Right lobe of liver (tissue), 6 donors: ENCODE measurements at regions not wholly inside any gene's neighbourhood (a gene's known extent, or its start where the extent isn't known, plus 50 kb on each side); places are given as distances from the start of the nearest gene placed in this dataset.
"Not testable (repeated sequence)": the region's sequence is repeated elsewhere in the genome, so short reads cannot be mapped to it uniquely, and the experiment has no call there.

Experiments
- ATAC-seq, 4 donors: fragments of 200-7000 bp; cut with Tn5 transposase; one replicate each; pipeline ENCODE4 v1.9.1; 2020; ENCODE audit warnings: mild to moderate bottlenecking in 4 of 4, moderate library complexity in 4 of 4
- DNase-seq, 3 donors: peaks; one replicate each; pipeline ENCODE4 v3.0.0-alpha.2; 2020
- H3K27ac ChIP-seq, 3 donors: fragments of 200-600 bp; one replicate each; pipeline ENCODE4 v1.8.0; 2022
- H3K27me3 ChIP-seq, 2 donors: fragments of 200-600 bp; one replicate each; pipeline ENCODE4 v1.8.0; 2022
- H3K36me3 ChIP-seq, 4 donors: fragments of 200-600 bp; sonication (generic) in 1 of 4; one replicate each; pipeline versions ENCODE4 v1.5.1 to v1.8.0; 2017 to 2022; ENCODE audit warnings: control low read depth in 1 of 4
- H3K4me1 ChIP-seq, 4 donors: fragments of 200-600 bp; sonication (generic) in 1 of 4; one replicate each; pipeline versions ENCODE4 v1.5.1 to v1.8.0; 2017 to 2022; ENCODE audit warnings: control low read depth in 1 of 4
- H3K4me3 ChIP-seq, 3 donors: fragments of 200-600 bp; one replicate each; pipeline ENCODE4 v1.8.0; 2022
- H3K9me3 ChIP-seq, 4 donors: fragments of 200-600 bp; sonication (generic) in 1 of 4; one replicate each; pipeline versions ENCODE4 v1.5.1 to v1.8.0; 2017 to 2022; ENCODE audit warnings: control low read depth in 1 of 4
- CTCF ChIP-seq, 4 donors: fragments of 200-600 bp in 3 of 4; fragments of 450-650 bp in 1 of 4; IDR thresholded peaks; one replicate each; pipeline versions ENCODE4 v1.5.1 to v1.8.0; 2016 to 2022; ENCODE audit warnings: antibody characterized with exemption in 4 of 4, mild to moderate bottlenecking in 2 of 4
- POLR2A ChIP-seq: fragments of 450-650 bp; IDR thresholded peaks from one replicate; pipeline ENCODE4 v1.6.1; 2017; ENCODE audit warnings: antibody characterized with exemption, mild to moderate bottlenecking
- WGBS: methylation state at CpG from one replicate; pipeline ENCODE4 v1.1.6; 2018; ENCODE audit warnings: low coverage, low lambda C conversion rate; ENCODE audit not compliant: insufficient coverage; ENCODE audit errors: missing lambda C conversion rate; 5-methylcytosine and 5-hydroxymethylcytosine counted together
- intact Hi-C, 2 donors: fragments of 100-400 bp; cut with DNase I; formaldehyde crosslinking; loops; one replicate each; pipeline versions ENCODE4 v1.11.2 to v1.14.1; 2022
- donor health status: DM: no; HTN: yes; CAD: no.
- donor health status: DM: no; HTN: no; CAD: no.
- donor health status: DM: no; HTN: no; CAD: no.
- donor health status: DM: no; HTN: yes; CAD: no.
- donor health status: DM: no; HTN: yes; CAD: no.

GRCh38 chr13:65111223-65111622, 2118.9 kb downstream of the PCDH9 start:
- 21% methylated on average over 1 of the region's 1 CpG for WGBS
- Histone ChIP-seq H3K27me3 (no peaks in the 10 kb centered on the region), H3K4me3 (no peak overlapping the region), H3K36me3 (no peaks in the 10 kb centered on the region), H3K4me1 (no peaks in the 10 kb centered on the region), H3K27ac (no peak overlapping the region), H3K9me3 (no peaks in the 10 kb centered on the region)
- no peak for TF ChIP-seq POLR2A
- intact Hi-C loops, result no loop called here
- DNase-seq (no peak), ATAC-seq (no peak)

GRCh38 chr13:65104436-65104835, 2125.7 kb downstream of the PCDH9 start:
- DNase-seq, ATAC-seq, H3K27ac ChIP-seq, H3K9me3 ChIP-seq, intact Hi-C loops, H3K27me3 ChIP-seq, H3K4me1 ChIP-seq, H3K4me3 ChIP-seq, H3K36me3 ChIP-seq: not testable (repeated sequence)
- WGBS, result 38% methylated on average over 3 of the region's 3 CpGs

GRCh38 chr13:65103351-65103750, 2126.8 kb downstream of the PCDH9 start:
- WGBS, result 100% methylated on average over 1 of the region's 1 CpG
- H3K27ac ChIP-seq, result no peak overlapping the region
- H3K4me1 ChIP-seq, result no peaks in the 10 kb centered on the region
- H3K9me3 ChIP-seq, result no peaks in the 10 kb centered on the region
- intact Hi-C loops, result no loop called here
- H3K27me3 ChIP-seq, result no peaks in the 10 kb centered on the region
- DNase-seq, result no peak
- no peak overlapping the region for H3K4me3 ChIP-seq
- no peak for ATAC-seq
- TF ChIP-seq POLR2A, result no peak
- TF ChIP-seq CTCF (IDR thresholded peaks at IDR 0.05), result no peak
- no peaks in the 10 kb centered on the region for H3K36me3 ChIP-seq

GRCh38 chr13:65095161-65096082, 2134.7 kb downstream of the PCDH9 start:
- DNase-seq, result no peak
- Histone ChIP-seq H3K27ac (no peak overlapping the region), H3K36me3 (no peaks in the 10 kb centered on the region), H3K27me3 (no peaks in the 10 kb centered on the region), H3K9me3 (no peaks in the 10 kb centered on the region), H3K4me1 (no peaks in the 10 kb centered on the region), H3K4me3 (no peak overlapping the region)
- intact Hi-C loops, result no loop called here
- no peak for TF ChIP-seq CTCF (IDR thresholded peaks at IDR 0.05)
- no peak for ATAC-seq
- WGBS, result 46% methylated on average over 9 of the region's 9 CpGs

GRCh38 chr13:65093357-65093756, 2136.8 kb downstream of the PCDH9 start:
- no peaks in the 10 kb centered on the region for H3K9me3 ChIP-seq
- H3K4me1 ChIP-seq, result no peaks in the 10 kb centered on the region
- H3K27me3 ChIP-seq, result no peaks in the 10 kb centered on the region
- DNase-seq (no peak), ATAC-seq (no peak)
- no peaks in the 10 kb centered on the region for H3K36me3 ChIP-seq
- 34% methylated on average over 3 of the region's 3 CpGs for WGBS
- TF ChIP-seq CTCF (IDR thresholded peaks at IDR 0.05) (no peak), POLR2A (no peak)
- H3K4me3 ChIP-seq, result no peak overlapping the region
- no peak overlapping the region for H3K27ac ChIP-seq
- intact Hi-C loops, result no loop called here
